ENCODE measurements at regions not wholly inside any gene's neighbourhood (a gene's known extent, or its start where the extent isn't known, plus 50 kb on each side); places are given as distances from the start of the nearest gene placed in this dataset.

GRCh38 chr7:17544401-17544800 is 245.9 kb downstream of the AHR start:
- TF ChIP-seq MAX (IDR thresholded peaks at IDR 0.05; ENCODE audit: low read depth, low read length) (no peak), POLR2A (IDR thresholded peaks at IDR 0.05; ENCODE audit: extremely low read depth, insufficient read length) (no peak), CTCF (IDR thresholded peaks at IDR 0.05; ENCODE audit: low read depth, low read length) (no peak), MYC (IDR thresholded peaks at IDR 0.05; ENCODE audit: low read depth, low read length) (no peak)
- no peak overlapping the region for H3K4me3 ChIP-seq (ENCODE audit: low read depth, low read length)
- no peak for DNase-seq (ENCODE audit: low read depth)

- H3K4me3 ChIP-seq (ENCODE audit: low read depth, low read length): no peak overlapping the region
- no peak for DNase-seq (ENCODE audit: low read depth)
- TF ChIP-seq MAX (IDR thresholded peaks at IDR 0.05; ENCODE audit: low read depth, low read length): no peak
- no peak for TF ChIP-seq MYC (IDR thresholded peaks at IDR 0.05; ENCODE audit: low read depth, low read length)
Measured at GRCh38 chr7:17545348-17545747, 246.9 kb downstream of the AHR start.

- H3K4me3 ChIP-seq (ENCODE audit: low read depth, low read length): no peak overlapping the region
- TF ChIP-seq MAX (IDR thresholded peaks at IDR 0.05; ENCODE audit: low read depth, low read length) (no peak), CTCF (IDR thresholded peaks at IDR 0.05; ENCODE audit: low read depth, low read length) (no peak), POLR2A (IDR thresholded peaks at IDR 0.05; ENCODE audit: extremely low read depth, insufficient read length) (no peak), MYC (IDR thresholded peaks at IDR 0.05; ENCODE audit: low read depth, low read length) (no peak)
- no peak for DNase-seq (ENCODE audit: low read depth)
Measured at GRCh38 chr7:17546189-17546588, 247.7 kb downstream of the AHR start.

- TF ChIP-seq MYC (IDR thresholded peaks at IDR 0.05; ENCODE audit: low read depth, low read length) (no peak), CTCF (IDR thresholded peaks at IDR 0.05; ENCODE audit: low read depth, low read length) (no peak), MAX (IDR thresholded peaks at IDR 0.05; ENCODE audit: low read depth, low read length) (no peak), POLR2A (IDR thresholded peaks at IDR 0.05; ENCODE audit: extremely low read depth, insufficient read length) (no peak)
- no peak overlapping the region for H3K4me3 ChIP-seq (ENCODE audit: low read depth, low read length)
- peak; percentile 54 for DNase-seq (ENCODE audit: low read depth)
Measured at GRCh38 chr7:17546592-17546991, 248.1 kb downstream of the AHR start.

- TF ChIP-seq MYC (IDR thresholded peaks at IDR 0.05; ENCODE audit: low read depth, low read length) (no peak), POLR2A (IDR thresholded peaks at IDR 0.05; ENCODE audit: extremely low read depth, insufficient read length) (no peak), MAX (IDR thresholded peaks at IDR 0.05; ENCODE audit: low read depth, low read length) (no peak), CTCF (IDR thresholded peaks at IDR 0.05; ENCODE audit: low read depth, low read length) (no peak)
- H3K4me3 ChIP-seq (ENCODE audit: low read depth, low read length): no peak overlapping the region
- DNase-seq (ENCODE audit: low read depth): no peak
Measured at GRCh38 chr7:17548014-17548653, 249.7 kb downstream of the AHR start.

GRCh38 chr7:17549406-17549805 is 251.0 kb downstream of the AHR start:
- no peak for DNase-seq (ENCODE audit: low read depth)
- H3K4me3 ChIP-seq (ENCODE audit: low read depth, low read length): no peak overlapping the region
- TF ChIP-seq MAX (IDR thresholded peaks at IDR 0.05; ENCODE audit: low read depth, low read length): no peak
- no peak for TF ChIP-seq MYC (IDR thresholded peaks at IDR 0.05; ENCODE audit: low read depth, low read length)
- TF ChIP-seq CTCF (IDR thresholded peaks at IDR 0.05; ENCODE audit: low read depth, low read length): no peak
- no peak for TF ChIP-seq POLR2A (IDR thresholded peaks at IDR 0.05; ENCODE audit: extremely low read depth, insufficient read length)

Data from NB4 (cell line).